ENCODE measurements at regions not wholly inside any gene's neighbourhood (a gene's known extent, or its start where the extent isn't known, plus 50 kb on each side); places are given as distances from the start of the nearest gene placed in this dataset. TPM values are rescaled to one million over a fixed set of nuclear protein-coding genes. Genes with fewer than 3 reads are reported as not detected.

GRCh38 chr14:38143659-38144505 is 63.8 kb upstream of the SSTR1 start:
- peak; percentile 81 for DNase-seq (ENCODE audit: low read depth)

GRCh38 chr14:38145142-38145541 is 62.6 kb upstream of the SSTR1 start:
- DNase-seq (ENCODE audit: low read depth): no peak

- no peak for DNase-seq (ENCODE audit: low read depth)
Measured at GRCh38 chr14:38150075-38150474, 57.6 kb upstream of the SSTR1 start.

Small RNA genes lying in the stretch of these regions (small RNA-seq; reads per million reads assigned to genes)
- gene RF00406 (0.41 reads per million, percentile 46 among the genes with 10 or more reads in this experiment), gene RNU6-1277P (not detected)

Measured in HT1080 (cell line).